ENCODE measurements at regions not wholly inside any gene's neighbourhood (a gene's known extent, or its start where the extent isn't known, plus 50 kb on each side); places are given as distances from the start of the nearest gene placed in this dataset.

DNA sequence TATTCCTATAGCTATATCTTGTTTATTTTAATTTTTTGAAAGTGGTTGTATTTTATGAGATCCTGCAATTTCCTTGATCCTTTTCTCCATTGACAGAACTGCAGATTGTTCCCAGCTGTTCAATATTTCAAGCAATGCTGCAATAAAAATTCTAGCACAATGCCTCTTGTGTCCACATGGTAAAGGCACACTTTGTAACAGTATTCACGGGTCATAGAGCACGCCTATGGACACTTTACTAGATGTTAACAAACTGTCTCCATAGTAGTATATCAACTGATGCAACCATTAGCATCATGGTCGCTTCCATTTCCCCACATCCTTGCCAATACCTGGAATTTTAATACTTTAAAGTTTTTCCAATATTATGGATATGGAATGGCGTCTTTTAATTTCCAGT lies 123.9 kb upstream of the FZD8 start:
- FAIRE-seq (no peak), DNase-seq (ENCODE audit: insufficient read length, low spot score) (no peak)
- TF ChIP-seq POLR2AphosphoS5 (IDR thresholded peaks at IDR 0.05; ENCODE audit: low read depth, low read length), result no peak
- no peak for TF ChIP-seq PAX5 (IDR thresholded peaks at IDR 0.05; ENCODE audit: insufficient read depth, low read length, severe bottlenecking)
- TF ChIP-seq SPI1 (IDR thresholded peaks at IDR 0.05; ENCODE audit: low read depth, low read length), result no peak
- TF ChIP-seq POLR2A (IDR thresholded peaks at IDR 0.05; ENCODE audit: low read depth, low read length), result no peak
- TF ChIP-seq TAF1 (IDR thresholded peaks at IDR 0.05; ENCODE audit: low read depth, low read length), result no peak
- no peak for TF ChIP-seq POU2F2 (IDR thresholded peaks at IDR 0.05; ENCODE audit: low read depth, low read length)

DNA sequence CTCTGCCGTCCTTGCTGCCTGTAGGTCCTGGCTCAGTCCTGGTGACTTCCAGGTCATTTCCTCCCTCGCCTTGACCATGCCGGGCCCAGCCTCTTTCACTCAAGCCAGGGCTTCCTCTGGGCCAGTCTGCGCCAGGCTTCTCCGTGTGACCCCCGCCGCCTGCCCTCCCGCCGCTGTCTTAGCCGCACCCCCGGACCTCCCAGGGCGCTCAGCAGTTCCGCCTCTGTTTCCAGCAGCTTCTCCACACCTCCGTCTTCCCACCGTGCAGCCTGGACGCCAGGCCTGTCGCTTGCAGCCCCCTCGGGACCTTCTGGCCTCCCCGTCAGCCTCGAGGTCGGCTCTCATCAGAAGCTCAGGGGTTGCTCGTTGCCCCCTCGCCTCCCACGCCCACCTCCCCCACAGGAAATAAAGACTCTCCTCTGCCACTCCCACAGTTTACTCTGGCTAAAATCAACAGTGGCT lies 123.0 kb upstream of the FZD8 start:
- FAIRE-seq, result no peak
- no peak for TF ChIP-seq SPI1 (IDR thresholded peaks at IDR 0.05; ENCODE audit: low read depth, low read length)
- DNase-seq (ENCODE audit: insufficient read length, low spot score), result no peak

DNA sequence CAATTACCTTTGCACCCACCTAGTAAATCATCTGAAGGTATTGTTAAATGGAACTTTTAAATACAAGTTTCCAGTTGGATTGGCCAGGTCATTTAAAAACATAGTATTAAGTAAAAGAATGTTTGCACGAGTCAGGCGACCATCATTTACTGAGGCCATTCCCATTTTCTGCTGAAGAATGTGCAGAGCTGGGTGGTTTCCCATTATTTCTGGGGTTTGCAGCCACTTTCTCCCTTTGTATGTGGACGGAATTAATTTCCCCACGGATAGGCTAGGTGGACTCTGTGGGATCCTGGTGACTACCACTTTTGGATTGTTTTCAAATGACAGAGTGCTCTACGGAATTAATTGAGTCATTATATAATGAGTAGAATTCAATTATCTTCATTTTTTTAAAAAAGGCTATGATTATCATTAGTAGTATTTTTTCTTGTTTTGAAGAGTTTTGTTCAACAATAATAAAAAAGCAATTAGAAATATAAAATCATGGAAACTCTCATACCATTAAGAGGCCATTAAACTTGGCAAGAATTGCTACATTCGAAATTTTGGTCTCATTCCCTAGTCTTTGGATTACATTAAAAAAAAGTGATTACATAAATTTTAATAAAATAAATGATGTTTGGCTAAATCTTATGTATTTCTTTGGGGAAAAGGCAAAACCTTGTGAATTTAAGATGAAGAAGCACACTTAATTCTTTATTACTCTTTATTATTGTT lies 120.4 kb upstream of the FZD8 start:
- no peak for FAIRE-seq
- DNase-seq (ENCODE audit: insufficient read length, low spot score), result no peak
- no peak for TF ChIP-seq PAX5 (IDR thresholded peaks at IDR 0.05; ENCODE audit: insufficient read depth, low read length, severe bottlenecking)

DNA sequence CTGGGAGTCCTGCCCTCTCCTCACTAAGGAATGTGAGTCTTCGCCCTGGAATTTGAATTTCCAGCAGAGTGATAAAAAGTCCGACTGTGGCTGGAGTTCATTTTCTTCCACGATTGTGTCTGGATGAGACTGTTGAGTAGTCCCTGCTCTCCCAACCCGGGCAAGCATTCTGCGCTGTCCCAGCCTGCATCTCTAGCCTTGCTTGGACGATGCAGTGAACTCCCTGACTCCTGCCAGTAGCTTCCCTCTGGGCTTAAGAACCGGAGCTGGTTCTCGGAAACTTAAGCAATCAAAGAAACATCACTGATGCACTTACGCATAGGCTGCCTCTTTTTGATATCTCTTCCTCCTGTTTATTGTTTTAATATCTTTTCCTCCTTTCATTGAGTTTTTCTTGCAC lies 116.0 kb upstream of the FZD8 start:
- no peak for FAIRE-seq

DNA sequence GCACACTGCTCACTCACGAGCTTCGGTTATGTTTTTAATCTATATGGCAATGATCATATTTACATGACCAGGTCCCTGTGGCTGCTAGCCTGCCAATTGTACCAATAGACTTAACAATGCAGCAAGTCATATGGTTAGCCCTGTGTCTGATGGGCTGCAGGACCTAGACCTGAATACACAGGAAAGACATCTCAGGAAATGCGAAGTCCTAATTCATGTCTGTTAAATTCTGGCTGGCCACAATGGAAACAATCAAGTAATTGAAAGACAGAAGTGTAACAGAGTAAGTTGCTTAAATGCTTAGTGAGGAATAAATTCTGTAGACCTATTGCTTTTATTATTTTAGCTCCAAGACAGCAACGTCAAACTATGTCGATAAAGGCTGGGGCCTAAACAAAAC lies 112.4 kb upstream of the FZD8 start:
- TF ChIP-seq PAX5 (IDR thresholded peaks at IDR 0.05; ENCODE audit: insufficient read depth, low read length, severe bottlenecking) (no peak), POLR2AphosphoS5 (IDR thresholded peaks at IDR 0.05; ENCODE audit: low read depth, low read length) (no peak), TAF1 (IDR thresholded peaks at IDR 0.05; ENCODE audit: low read depth, low read length) (no peak), POU2F2 (IDR thresholded peaks at IDR 0.05; ENCODE audit: low read depth, low read length) (no peak), POLR2A (IDR thresholded peaks at IDR 0.05; ENCODE audit: low read depth, low read length) (no peak), SPI1 (IDR thresholded peaks at IDR 0.05; ENCODE audit: low read depth, low read length) (no peak)
- FAIRE-seq, result no peak
- DNase-seq (ENCODE audit: insufficient read length, low spot score), result no peak

More for the DNA sequence above, 116.0 kb upstream of the FZD8 start:
- TF ChIP-seq POLR2A (IDR thresholded peaks at IDR 0.05; ENCODE audit: low read depth, low read length) (no peak), POLR2AphosphoS5 (IDR thresholded peaks at IDR 0.05; ENCODE audit: low read depth, low read length) (no peak), POU2F2 (IDR thresholded peaks at IDR 0.05; ENCODE audit: low read depth, low read length) (no peak), PAX5 (IDR thresholded peaks at IDR 0.05; ENCODE audit: insufficient read depth, low read length, severe bottlenecking) (no peak), TAF1 (IDR thresholded peaks at IDR 0.05; ENCODE audit: low read depth, low read length) (no peak), SPI1 (IDR thresholded peaks at IDR 0.05; ENCODE audit: low read depth, low read length) (no peak)
- DNase-seq (ENCODE audit: insufficient read length, low spot score), result no peak

DNA sequence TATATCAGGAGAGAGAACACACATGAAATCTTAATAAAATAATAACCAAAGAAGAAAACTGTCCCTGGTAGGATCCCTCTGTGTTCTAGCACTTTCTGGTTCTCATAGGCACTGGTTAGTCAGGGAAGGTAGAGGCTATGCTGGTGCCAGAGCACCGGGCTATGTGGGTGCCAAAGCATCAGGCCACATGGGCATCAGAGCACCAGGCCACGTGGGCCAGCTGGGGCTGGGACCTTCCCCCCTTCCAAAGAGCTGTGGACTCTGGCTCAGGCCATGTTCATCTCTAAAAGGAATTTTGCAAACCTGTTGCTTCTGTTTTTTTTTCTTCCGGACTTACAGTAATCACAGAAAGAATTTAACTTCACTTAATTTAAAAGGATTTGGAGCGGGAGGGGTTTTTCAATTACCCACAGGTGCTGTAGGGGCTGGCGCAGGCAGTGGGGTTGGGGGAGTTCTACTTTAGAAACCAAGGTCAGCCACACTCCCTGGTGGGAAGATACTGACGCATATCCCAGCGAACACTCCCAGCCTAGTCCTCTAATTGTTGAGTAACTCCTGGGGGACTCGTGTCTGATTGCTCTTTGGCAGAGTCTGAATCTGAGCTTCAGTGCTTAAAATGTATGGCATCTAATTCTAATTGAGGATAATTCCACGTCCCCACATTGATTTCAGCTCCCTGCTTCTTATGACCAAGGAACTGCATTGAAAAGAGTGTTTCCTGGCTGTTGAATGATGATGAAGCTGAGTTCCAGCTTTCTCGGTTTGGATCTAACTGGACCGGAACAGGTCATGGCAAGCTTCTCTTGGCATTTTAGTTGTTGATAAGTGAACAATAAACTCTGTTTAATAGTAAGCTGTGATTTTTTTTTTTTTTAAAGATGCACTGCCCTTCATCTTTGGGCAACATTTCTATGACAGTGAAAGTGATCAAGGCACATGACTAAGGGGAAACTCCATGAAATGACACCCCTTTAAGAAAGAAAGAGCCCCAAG lies 110.7 kb upstream of the FZD8 start:
- TF ChIP-seq POLR2A (IDR thresholded peaks at IDR 0.05; ENCODE audit: low read depth, low read length) (no peak), PAX5 (IDR thresholded peaks at IDR 0.05; ENCODE audit: insufficient read depth, low read length, severe bottlenecking) (no peak), TAF1 (IDR thresholded peaks at IDR 0.05; ENCODE audit: low read depth, low read length) (no peak), POLR2AphosphoS5 (IDR thresholded peaks at IDR 0.05; ENCODE audit: low read depth, low read length) (no peak), SPI1 (IDR thresholded peaks at IDR 0.05; ENCODE audit: low read depth, low read length) (no peak), POU2F2 (IDR thresholded peaks at IDR 0.05; ENCODE audit: low read depth, low read length) (no peak)
- no peak for FAIRE-seq
- DNase-seq (ENCODE audit: insufficient read length, low spot score), result no peak

DNA sequence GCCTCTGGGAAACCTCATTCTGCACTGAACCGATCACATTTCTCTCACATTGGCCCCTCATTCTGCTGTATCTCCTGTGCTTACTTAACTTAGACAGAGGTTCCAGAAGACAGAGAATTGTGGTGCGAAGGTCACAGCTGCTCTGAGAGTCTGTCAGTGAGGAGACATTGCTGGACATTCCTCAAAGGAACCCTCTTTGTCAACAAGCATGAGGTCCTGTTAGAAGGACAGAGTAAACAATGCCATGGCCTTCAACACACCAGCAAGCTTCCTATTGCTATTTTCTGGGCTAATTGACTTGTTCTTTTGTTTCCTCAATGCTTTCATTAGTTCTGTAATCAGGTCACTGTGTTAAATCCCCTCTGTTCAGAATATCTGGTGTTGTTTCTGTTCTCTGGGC lies 109.3 kb upstream of the FZD8 start:
- TF ChIP-seq TAF1 (IDR thresholded peaks at IDR 0.05; ENCODE audit: low read depth, low read length), result no peak
- TF ChIP-seq POLR2A (IDR thresholded peaks at IDR 0.05; ENCODE audit: low read depth, low read length), result no peak
- TF ChIP-seq POLR2AphosphoS5 (IDR thresholded peaks at IDR 0.05; ENCODE audit: low read depth, low read length), result no peak
- no peak for TF ChIP-seq PAX5 (IDR thresholded peaks at IDR 0.05; ENCODE audit: insufficient read depth, low read length, severe bottlenecking)
- no peak for DNase-seq (ENCODE audit: insufficient read length, low spot score)

DNA sequence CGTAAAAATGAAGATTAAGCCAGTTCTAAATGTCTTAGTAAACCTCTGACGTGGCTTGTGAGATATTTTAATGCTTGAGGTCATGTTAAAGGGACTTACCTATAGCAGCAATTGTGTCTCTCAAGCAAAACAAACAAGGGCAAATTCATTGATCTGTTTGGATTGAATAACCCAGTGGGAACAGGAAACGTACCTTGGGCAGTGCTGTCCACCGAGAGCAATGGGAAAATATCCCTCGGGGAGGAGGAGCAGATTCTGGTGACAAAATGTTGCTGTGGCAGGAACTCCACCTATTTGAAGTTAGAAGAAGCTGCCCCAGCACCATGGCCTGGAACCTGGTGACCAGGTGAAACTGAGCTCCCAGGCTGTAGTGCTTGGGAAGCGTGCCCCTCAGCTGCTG lies 107.1 kb upstream of the FZD8 start:
- FAIRE-seq (no peak), DNase-seq (ENCODE audit: insufficient read length, low spot score) (no peak)
- TF ChIP-seq PAX5 (IDR thresholded peaks at IDR 0.05; ENCODE audit: insufficient read depth, low read length, severe bottlenecking) (no peak), POLR2AphosphoS5 (IDR thresholded peaks at IDR 0.05; ENCODE audit: low read depth, low read length) (no peak), TAF1 (IDR thresholded peaks at IDR 0.05; ENCODE audit: low read depth, low read length) (no peak), POLR2A (IDR thresholded peaks at IDR 0.05; ENCODE audit: low read depth, low read length) (no peak), SPI1 (IDR thresholded peaks at IDR 0.05; ENCODE audit: low read depth, low read length) (no peak), POU2F2 (IDR thresholded peaks at IDR 0.05; ENCODE audit: low read depth, low read length) (no peak)

More for the DNA sequence above, 109.3 kb upstream of the FZD8 start:
- no peak for FAIRE-seq

DNA sequence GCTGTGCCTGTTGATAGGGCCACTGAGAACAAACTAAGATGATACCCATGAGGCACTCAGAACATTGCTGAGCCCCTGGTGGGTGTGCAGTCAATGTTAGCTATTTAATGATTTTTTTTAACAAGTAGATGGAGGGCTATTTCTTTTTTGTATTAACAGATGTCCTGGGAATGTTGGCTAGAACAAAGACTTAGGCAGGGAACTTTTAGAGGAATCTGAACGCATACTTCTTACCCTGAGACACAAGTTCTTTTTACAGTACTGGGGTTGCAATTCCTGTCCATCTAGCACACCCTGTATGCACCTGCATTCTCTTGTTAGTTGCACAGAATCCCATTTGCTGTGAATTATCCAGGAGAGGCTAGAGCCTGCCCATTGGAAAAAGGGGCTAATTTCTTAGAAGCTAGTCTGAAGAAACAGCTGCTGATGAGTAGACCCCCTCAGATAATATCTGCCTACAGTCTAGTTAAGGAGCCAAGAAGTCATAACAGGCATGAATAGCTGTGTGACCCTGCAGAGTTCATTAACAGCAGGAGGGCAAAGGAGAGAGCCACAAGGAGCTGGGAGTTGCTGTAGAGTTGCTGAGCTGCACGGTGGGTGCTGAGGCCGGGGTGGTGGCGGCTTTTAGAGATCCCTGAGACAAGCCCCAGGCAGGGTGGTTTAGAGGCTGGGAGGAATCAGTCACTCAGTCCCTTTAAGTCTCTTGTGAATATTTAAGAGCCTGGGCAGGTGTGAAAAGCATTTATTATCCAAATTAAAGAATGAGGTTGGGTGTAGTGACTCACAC lies 103.7 kb upstream of the FZD8 start:
- FAIRE-seq, result no peak
- TF ChIP-seq POLR2A (IDR thresholded peaks at IDR 0.05; ENCODE audit: low read depth, low read length) (no peak), POU2F2 (IDR thresholded peaks at IDR 0.05; ENCODE audit: low read depth, low read length) (no peak), POLR2AphosphoS5 (IDR thresholded peaks at IDR 0.05; ENCODE audit: low read depth, low read length) (no peak), TAF1 (IDR thresholded peaks at IDR 0.05; ENCODE audit: low read depth, low read length) (no peak), SPI1 (IDR thresholded peaks at IDR 0.05; ENCODE audit: low read depth, low read length) (no peak), PAX5 (IDR thresholded peaks at IDR 0.05; ENCODE audit: insufficient read depth, low read length, severe bottlenecking) (no peak)

More for the DNA sequence above, 103.7 kb upstream of the FZD8 start:
- no peak for DNase-seq (ENCODE audit: insufficient read length, low spot score)

Data from GM12891 (cell line).